GM13977 (cell line): ENCODE measurements at regions not wholly inside any gene's neighbourhood (a gene's known extent, or its start where the extent isn't known, plus 50 kb on each side); places are given as distances from the start of the nearest gene placed in this dataset.
"Not testable (repeated sequence)": the region's sequence is repeated elsewhere in the genome, so short reads cannot be mapped to it uniquely, and the experiment has no call there.

Source experiments
- DNase-seq: peaks from one replicate; pipeline ENCODE4 v3.0.0; 2012; ENCODE audit warnings: low spot score
- in situ Hi-C: fragments of 300-500 bp; cut with MboI; formaldehyde crosslinking; loops from one replicate; pipeline ENCODE4 v1.12.0; 2022; ENCODE audit warnings: low sequenced_read_pairs, low pct_unique_long_range_greater_than_20kb, mixed read lengths, inconsistent platforms; ENCODE audit not compliant: unreplicated experiment
- TF ChIP-seq, protein P1 (sequence below): IDR thresholded peaks from 2 replicates; pipeline ENCODE4 v1.5.1; 2012; ENCODE audit warnings: mild to moderate bottlenecking, control low read depth; ENCODE audit not compliant: insufficient read depth; ENCODE audit errors: extremely low read depth, missing control alignments

- in situ Hi-C loops = no loop called here
- no peak for DNase-seq
- TF ChIP-seq, protein P1, sequence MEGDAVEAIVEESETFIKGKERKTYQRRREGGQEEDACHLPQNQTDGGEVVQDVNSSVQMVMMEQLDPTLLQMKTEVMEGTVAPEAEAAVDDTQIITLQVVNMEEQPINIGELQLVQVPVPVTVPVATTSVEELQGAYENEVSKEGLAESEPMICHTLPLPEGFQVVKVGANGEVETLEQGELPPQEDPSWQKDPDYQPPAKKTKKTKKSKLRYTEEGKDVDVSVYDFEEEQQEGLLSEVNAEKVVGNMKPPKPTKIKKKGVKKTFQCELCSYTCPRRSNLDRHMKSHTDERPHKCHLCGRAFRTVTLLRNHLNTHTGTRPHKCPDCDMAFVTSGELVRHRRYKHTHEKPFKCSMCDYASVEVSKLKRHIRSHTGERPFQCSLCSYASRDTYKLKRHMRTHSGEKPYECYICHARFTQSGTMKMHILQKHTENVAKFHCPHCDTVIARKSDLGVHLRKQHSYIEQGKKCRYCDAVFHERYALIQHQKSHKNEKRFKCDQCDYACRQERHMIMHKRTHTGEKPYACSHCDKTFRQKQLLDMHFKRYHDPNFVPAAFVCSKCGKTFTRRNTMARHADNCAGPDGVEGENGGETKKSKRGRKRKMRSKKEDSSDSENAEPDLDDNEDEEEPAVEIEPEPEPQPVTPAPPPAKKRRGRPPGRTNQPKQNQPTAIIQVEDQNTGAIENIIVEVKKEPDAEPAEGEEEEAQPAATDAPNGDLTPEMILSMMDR = no peak
These were observed 1019.5 kb downstream of the SLC6A15 start for GRCh38 chr12:83893101-83893500.

GRCh38 chr12:83889745-83890144, 1022.9 kb downstream of the SLC6A15 start:
- no peak for DNase-seq
- TF ChIP-seq, protein P1 = no peak
- in situ Hi-C loops = no loop called here

GRCh38 chr12:83886479-83886878, 1026.1 kb downstream of the SLC6A15 start:
- in situ Hi-C loops = no loop called here
- no peak for DNase-seq
- TF ChIP-seq, protein P1 = no peak

- DNase-seq, in situ Hi-C loops: not testable (repeated sequence)
These were observed 1041.5 kb downstream of the SLC6A15 start for GRCh38 chr12:83870921-83871599.

DNA sequence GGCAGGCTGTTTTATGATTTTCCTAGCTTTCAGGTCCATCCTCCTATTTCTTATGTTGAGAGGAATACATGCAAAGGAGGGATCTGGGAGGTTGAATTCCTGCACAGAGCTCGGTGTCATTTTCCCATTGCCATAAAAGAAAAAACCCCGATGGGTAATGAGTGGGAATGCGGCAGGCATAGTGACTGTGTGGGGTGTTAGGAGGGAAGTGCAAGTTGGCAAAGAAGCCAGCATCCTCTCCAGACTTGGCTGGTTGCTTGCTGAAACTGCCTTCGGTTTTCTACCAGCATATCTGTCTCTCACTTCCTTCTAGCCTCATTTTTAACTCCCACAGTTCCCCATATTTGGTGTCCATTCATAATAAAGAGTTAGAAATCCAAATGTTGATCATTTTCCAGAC, 1046.1 kb downstream of the SLC6A15 start:
- no peak for DNase-seq
- TF ChIP-seq, protein P1 = no peak
- in situ Hi-C loops = no loop called here

DNA sequence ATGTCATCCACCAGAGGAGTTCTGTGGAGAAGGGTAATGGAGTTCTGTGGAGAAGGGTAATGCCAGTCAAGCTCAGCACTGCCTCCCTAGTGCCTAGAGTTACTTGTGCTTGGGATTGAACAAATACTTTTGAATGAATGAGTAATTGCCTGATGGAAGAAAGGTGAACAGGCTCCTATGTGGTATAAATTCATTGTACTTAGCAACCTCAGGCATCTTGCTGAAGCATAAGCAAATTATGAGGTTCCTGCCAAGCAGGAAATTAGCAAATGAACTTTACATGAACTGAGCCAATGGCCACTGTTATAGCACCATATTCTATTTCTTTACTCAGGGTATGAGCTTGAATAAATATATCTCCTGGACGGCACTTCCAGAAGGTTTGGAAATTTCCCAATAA, 1047.2 kb downstream of the SLC6A15 start:
- DNase-seq = no peak
- in situ Hi-C loops = no loop called here
- TF ChIP-seq, protein P1 = no peak

DNA sequence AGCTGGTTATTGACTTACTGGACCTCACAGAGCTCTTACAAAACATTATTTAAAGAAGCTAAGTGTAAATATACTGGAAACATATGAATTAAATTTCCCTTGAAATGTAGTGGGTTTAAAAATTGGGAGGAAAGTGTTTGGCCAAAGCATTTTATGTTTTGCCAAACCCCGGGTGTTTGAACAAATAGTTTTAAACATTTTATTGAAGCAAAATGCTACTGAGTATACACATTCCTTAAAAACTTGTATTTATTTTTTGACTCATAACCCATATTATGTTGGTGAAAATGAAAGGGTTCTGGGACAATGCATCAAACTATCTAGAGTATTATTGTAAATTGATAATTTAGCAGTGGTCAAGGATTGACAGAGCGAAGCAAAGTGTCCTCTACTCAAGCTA, 1048.5 kb downstream of the SLC6A15 start:
- TF ChIP-seq, protein P1 = no peak
- in situ Hi-C loops = no loop called here

More for the DNA sequence above, 1048.5 kb downstream of the SLC6A15 start:
- no peak for DNase-seq
